K562 (cell line): ENCODE measurements at regions not wholly inside any gene's neighbourhood (a gene's known extent, or its start where the extent isn't known, plus 50 kb on each side); places are given as distances from the start of the nearest gene placed in this dataset.

Source experiments
- CHD1 ChIP-seq: fragments of 200-600 bp; sonication (generic); IDR thresholded peaks from one replicate; pipeline ENCODE4 v1.6.1; 2012; ENCODE audit warnings: mild to moderate bottlenecking, moderate library complexity, low read length, inconsistent platforms
- CUX1 ChIP-seq: fragments of 200-800 bp; sonication (Bioruptor generic); IDR thresholded peaks from 2 replicates; pipeline ENCODE4 v1.6.1; 2016; ENCODE audit warnings: missing genetic modification characterization, missing compliant biosample characterization
- POU5F1 ChIP-seq: fragments of 150-350 bp; IDR thresholded peaks from 2 replicates; pipeline ENCODE4 v1.6.1; 2014; ENCODE audit warnings: borderline replicate concordance, low read length, low read depth, mild to moderate bottlenecking; ENCODE audit not compliant: partially characterized antibody
- SMAD2 ChIP-seq: fragments of 150-350 bp; IDR thresholded peaks from 2 replicates; pipeline ENCODE4 v1.6.1; 2014; ENCODE audit warnings: low read depth, mild to moderate bottlenecking, low read length
- TF ChIP-seq, protein P1 (sequence below): sonication (generic); formaldehyde crosslinking; IDR thresholded peaks from 2 replicates; pipeline ENCODE4 v1.8.1; 2022; ENCODE audit warnings: missing genetic modification reagents
- TF ChIP-seq, protein P2 (sequence below): IDR thresholded peaks from 2 replicates; pipeline ENCODE4 v1.6.1; 2014; ENCODE audit warnings: antibody characterized with exemption
- TF ChIP-seq, protein P3 (sequence below): fragments of 450-650 bp; IDR thresholded peaks from 2 replicates; pipeline ENCODE4 v1.6.1; 2016; ENCODE audit warnings: mild to moderate bottlenecking, moderate library complexity

- TF ChIP-seq CUX1 (CRISPR knock-in tag) (no peak), SMAD2 (no peak), POU5F1 (no peak), CHD1 (no peak)
- TF ChIP-seq, protein P1, sequence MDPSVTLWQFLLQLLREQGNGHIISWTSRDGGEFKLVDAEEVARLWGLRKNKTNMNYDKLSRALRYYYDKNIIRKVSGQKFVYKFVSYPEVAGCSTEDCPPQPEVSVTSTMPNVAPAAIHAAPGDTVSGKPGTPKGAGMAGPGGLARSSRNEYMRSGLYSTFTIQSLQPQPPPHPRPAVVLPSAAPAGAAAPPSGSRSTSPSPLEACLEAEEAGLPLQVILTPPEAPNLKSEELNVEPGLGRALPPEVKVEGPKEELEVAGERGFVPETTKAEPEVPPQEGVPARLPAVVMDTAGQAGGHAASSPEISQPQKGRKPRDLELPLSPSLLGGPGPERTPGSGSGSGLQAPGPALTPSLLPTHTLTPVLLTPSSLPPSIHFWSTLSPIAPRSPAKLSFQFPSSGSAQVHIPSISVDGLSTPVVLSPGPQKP (CRISPR knock-in tag): no peak
- TF ChIP-seq, protein P2, sequence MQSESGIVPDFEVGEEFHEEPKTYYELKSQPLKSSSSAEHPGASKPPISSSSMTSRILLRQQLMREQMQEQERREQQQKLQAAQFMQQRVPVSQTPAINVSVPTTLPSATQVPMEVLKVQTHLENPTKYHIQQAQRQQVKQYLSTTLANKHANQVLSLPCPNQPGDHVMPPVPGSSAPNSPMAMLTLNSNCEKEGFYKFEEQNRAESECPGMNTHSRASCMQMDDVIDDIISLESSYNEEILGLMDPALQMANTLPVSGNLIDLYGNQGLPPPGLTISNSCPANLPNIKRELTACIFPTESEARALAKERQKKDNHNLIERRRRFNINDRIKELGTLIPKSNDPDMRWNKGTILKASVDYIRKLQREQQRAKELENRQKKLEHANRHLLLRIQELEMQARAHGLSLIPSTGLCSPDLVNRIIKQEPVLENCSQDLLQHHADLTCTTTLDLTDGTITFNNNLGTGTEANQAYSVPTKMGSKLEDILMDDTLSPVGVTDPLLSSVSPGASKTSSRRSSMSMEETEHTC: no peak
- TF ChIP-seq, protein P3, sequence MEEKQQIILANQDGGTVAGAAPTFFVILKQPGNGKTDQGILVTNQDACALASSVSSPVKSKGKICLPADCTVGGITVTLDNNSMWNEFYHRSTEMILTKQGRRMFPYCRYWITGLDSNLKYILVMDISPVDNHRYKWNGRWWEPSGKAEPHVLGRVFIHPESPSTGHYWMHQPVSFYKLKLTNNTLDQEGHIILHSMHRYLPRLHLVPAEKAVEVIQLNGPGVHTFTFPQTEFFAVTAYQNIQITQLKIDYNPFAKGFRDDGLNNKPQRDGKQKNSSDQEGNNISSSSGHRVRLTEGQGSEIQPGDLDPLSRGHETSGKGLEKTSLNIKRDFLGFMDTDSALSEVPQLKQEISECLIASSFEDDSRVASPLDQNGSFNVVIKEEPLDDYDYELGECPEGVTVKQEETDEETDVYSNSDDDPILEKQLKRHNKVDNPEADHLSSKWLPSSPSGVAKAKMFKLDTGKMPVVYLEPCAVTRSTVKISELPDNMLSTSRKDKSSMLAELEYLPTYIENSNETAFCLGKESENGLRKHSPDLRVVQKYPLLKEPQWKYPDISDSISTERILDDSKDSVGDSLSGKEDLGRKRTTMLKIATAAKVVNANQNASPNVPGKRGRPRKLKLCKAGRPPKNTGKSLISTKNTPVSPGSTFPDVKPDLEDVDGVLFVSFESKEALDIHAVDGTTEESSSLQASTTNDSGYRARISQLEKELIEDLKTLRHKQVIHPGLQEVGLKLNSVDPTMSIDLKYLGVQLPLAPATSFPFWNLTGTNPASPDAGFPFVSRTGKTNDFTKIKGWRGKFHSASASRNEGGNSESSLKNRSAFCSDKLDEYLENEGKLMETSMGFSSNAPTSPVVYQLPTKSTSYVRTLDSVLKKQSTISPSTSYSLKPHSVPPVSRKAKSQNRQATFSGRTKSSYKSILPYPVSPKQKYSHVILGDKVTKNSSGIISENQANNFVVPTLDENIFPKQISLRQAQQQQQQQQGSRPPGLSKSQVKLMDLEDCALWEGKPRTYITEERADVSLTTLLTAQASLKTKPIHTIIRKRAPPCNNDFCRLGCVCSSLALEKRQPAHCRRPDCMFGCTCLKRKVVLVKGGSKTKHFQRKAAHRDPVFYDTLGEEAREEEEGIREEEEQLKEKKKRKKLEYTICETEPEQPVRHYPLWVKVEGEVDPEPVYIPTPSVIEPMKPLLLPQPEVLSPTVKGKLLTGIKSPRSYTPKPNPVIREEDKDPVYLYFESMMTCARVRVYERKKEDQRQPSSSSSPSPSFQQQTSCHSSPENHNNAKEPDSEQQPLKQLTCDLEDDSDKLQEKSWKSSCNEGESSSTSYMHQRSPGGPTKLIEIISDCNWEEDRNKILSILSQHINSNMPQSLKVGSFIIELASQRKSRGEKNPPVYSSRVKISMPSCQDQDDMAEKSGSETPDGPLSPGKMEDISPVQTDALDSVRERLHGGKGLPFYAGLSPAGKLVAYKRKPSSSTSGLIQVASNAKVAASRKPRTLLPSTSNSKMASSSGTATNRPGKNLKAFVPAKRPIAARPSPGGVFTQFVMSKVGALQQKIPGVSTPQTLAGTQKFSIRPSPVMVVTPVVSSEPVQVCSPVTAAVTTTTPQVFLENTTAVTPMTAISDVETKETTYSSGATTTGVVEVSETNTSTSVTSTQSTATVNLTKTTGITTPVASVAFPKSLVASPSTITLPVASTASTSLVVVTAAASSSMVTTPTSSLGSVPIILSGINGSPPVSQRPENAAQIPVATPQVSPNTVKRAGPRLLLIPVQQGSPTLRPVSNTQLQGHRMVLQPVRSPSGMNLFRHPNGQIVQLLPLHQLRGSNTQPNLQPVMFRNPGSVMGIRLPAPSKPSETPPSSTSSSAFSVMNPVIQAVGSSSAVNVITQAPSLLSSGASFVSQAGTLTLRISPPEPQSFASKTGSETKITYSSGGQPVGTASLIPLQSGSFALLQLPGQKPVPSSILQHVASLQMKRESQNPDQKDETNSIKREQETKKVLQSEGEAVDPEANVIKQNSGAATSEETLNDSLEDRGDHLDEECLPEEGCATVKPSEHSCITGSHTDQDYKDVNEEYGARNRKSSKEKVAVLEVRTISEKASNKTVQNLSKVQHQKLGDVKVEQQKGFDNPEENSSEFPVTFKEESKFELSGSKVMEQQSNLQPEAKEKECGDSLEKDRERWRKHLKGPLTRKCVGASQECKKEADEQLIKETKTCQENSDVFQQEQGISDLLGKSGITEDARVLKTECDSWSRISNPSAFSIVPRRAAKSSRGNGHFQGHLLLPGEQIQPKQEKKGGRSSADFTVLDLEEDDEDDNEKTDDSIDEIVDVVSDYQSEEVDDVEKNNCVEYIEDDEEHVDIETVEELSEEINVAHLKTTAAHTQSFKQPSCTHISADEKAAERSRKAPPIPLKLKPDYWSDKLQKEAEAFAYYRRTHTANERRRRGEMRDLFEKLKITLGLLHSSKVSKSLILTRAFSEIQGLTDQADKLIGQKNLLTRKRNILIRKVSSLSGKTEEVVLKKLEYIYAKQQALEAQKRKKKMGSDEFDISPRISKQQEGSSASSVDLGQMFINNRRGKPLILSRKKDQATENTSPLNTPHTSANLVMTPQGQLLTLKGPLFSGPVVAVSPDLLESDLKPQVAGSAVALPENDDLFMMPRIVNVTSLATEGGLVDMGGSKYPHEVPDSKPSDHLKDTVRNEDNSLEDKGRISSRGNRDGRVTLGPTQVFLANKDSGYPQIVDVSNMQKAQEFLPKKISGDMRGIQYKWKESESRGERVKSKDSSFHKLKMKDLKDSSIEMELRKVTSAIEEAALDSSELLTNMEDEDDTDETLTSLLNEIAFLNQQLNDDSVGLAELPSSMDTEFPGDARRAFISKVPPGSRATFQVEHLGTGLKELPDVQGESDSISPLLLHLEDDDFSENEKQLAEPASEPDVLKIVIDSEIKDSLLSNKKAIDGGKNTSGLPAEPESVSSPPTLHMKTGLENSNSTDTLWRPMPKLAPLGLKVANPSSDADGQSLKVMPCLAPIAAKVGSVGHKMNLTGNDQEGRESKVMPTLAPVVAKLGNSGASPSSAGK: no peak
These were observed 121.6 kb upstream of the ZNF507 start (continued) for GRCh38 chr19:32223595-32224370.
